ENCODE measurements at regions not wholly inside any gene's neighbourhood (a gene's known extent, or its start where the extent isn't known, plus 50 kb on each side); places are given as distances from the start of the nearest gene placed in this dataset.

GRCh38 chr1:119275145-119276134 is 93.1 kb upstream of the HAO2 start:
- TF ChIP-seq CTCF (IDR thresholded peaks at IDR 0.05; ENCODE audit: low read length): peak; percentile 87
- TF ChIP-seq EZH2 (IDR thresholded peaks at IDR 0.05; ENCODE audit: borderline replicate concordance, low read length): no peak
